H1 (cell line): ENCODE measurements at regions not wholly inside any gene's neighbourhood (a gene's known extent, or its start where the extent isn't known, plus 50 kb on each side); places are given as distances from the start of the nearest gene placed in this dataset.

Source experiments
- CTCF ChIA-PET: fragments of 300-600 bp; sonication (Branson Sonifier 250); formaldehyde crosslinking; loops from one replicate; lab custom pipeline; 2021; ENCODE audit not compliant: partially characterized antibody; lab: Charles Lee
- POLR2A ChIA-PET: fragments of 300-600 bp; sonication (Branson Sonifier 250); formaldehyde crosslinking; loops from one replicate; lab custom pipeline; 2021; ENCODE audit warnings: inconsistent platforms; ENCODE audit not compliant: partially characterized antibody; lab: Charles Lee
- DNase-seq, 2 experiments: peaks; one replicate each; pipeline versions ENCODE4 v3.0.0 to v3.0.0-alpha.2; 2010 to 2022; ENCODE audit warnings: low spot score in 2 of 2, low read depth in 1 of 2, mixed read lengths in 1 of 2
- FAIRE-seq: peaks from 2 replicates; lab custom pipeline; 2011; peaks lifted over from hg19 to GRCh38; lab: Jason Lieb, UNC
- H2AFZ ChIP-seq: 2 replicates; pipeline ENCODE4 v1.8.1; 2012; ENCODE audit warnings: low read length, inconsistent platforms
- H2AK5ac ChIP-seq: 2 replicates; pipeline ENCODE4 v1.6.1; 2013; ENCODE audit warnings: low read depth, low read length
- H2BK120ac ChIP-seq: replicated peaks from 2 replicates; pipeline ENCODE3; 2013; ENCODE audit warnings: low read depth, low read length, inconsistent platforms
- H2BK12ac ChIP-seq: 2 replicates; pipeline ENCODE4 v1.6.1; 2013; ENCODE audit warnings: low read depth, low read length
- H2BK15ac ChIP-seq: 2 replicates; pipeline ENCODE4 v1.6.1; 2013; ENCODE audit warnings: low read length
- H2BK20ac ChIP-seq: 2 replicates; pipeline ENCODE4 v1.6.1; 2013; ENCODE audit warnings: low read length
- H2BK5ac ChIP-seq: 2 replicates; pipeline ENCODE4 v1.6.1; 2013; ENCODE audit warnings: low read depth, low read length
- H3K14ac ChIP-seq: 2 replicates; pipeline ENCODE4 v1.6.1; 2013; ENCODE audit warnings: inconsistent platforms; ENCODE audit not compliant: insufficient read length
- H3K18ac ChIP-seq: 2 replicates; pipeline ENCODE4 v1.6.1; 2013; ENCODE audit warnings: low read length; ENCODE audit errors: extremely low read depth
- H3K23ac ChIP-seq: 2 replicates; pipeline ENCODE4 v1.6.1; 2013; ENCODE audit warnings: inconsistent platforms; ENCODE audit not compliant: insufficient read length
- H3K23me2 ChIP-seq: 2 replicates; pipeline ENCODE4 v1.6.1; 2013; ENCODE audit warnings: low read depth, low read length
- H3K27ac ChIP-seq: 2 replicates; pipeline ENCODE4 v1.6.1; 2011; ENCODE audit warnings: low read depth, low read length, inconsistent platforms
- H3K27me3 ChIP-seq, 4 experiments: replicated peaks in 1 of 4; 1 replicate in 1 of 4; 2 replicates in 3 of 4; pipeline versions ENCODE4 v1.6.1 to v1.8.1; 2011 to 2013; ENCODE audit warnings: low read length in 3 of 4, mild to moderate bottlenecking in 3 of 4, inconsistent platforms in 2 of 4, mixed read lengths in 2 of 4, moderate library complexity in 1 of 4; ENCODE audit not compliant: control insufficient read depth in 3 of 4, insufficient read depth in 3 of 4; ENCODE audit errors: extremely low read depth in 1 of 4
- H3K36me3 ChIP-seq, 4 experiments: 2 replicates each; pipeline versions ENCODE4 v1.6.1 to v1.8.1; 2011 to 2013; ENCODE audit warnings: mild to moderate bottlenecking in 4 of 4, low read length in 3 of 4, moderate library complexity in 2 of 4, control low read depth in 1 of 4, inconsistent platforms in 1 of 4; ENCODE audit not compliant: insufficient read depth in 4 of 4, control insufficient read depth in 2 of 4
- H3K4ac ChIP-seq: replicated peaks from 2 replicates; pipeline ENCODE3; 2013; ENCODE audit warnings: low read length, low read depth, mixed read lengths, inconsistent platforms; ENCODE audit not compliant: insufficient read length
- H3K4me1 ChIP-seq, 4 experiments: replicated peaks in 1 of 4; 1 replicate in 1 of 4; 2 replicates in 3 of 4; pipeline versions ENCODE4 v1.6.1 to v1.8.1; 2011 to 2013; ENCODE audit warnings: low read length in 3 of 4, inconsistent platforms in 2 of 4, mixed read lengths in 1 of 4; ENCODE audit not compliant: insufficient read depth in 4 of 4, control insufficient read depth in 3 of 4
- H3K4me2 ChIP-seq, 2 experiments: 2 replicates each; pipeline versions ENCODE4 v1.6.1 to v1.8.1; 2011 to 2013; ENCODE audit warnings: low read depth in 2 of 2, low read length in 2 of 2, control low read depth in 1 of 2, inconsistent platforms in 1 of 2, mild to moderate bottlenecking in 1 of 2; ENCODE audit not compliant: insufficient read depth in 1 of 2
- H3K4me3 ChIP-seq, 4 experiments: fragments of 200-600, 300-600 bp in 1 of 4; sonication (generic), shearing (Covaris generic), sonication (Bioruptor Twin) in 1 of 4; 2 replicates each; pipeline versions ENCODE4 v1.5.1 to v1.8.1; 2011 to 2016; ENCODE audit warnings: low read length in 4 of 4, low read depth in 3 of 4, control low read depth in 2 of 4, inconsistent platforms in 2 of 4, mild to moderate bottlenecking in 2 of 4, mixed read lengths in 1 of 4, moderate library complexity in 1 of 4; ENCODE audit not compliant: insufficient read depth in 2 of 4; ENCODE audit errors: extremely low read depth in 1 of 4
- H3K56ac ChIP-seq: replicated peaks from 2 replicates; pipeline ENCODE3; 2013; ENCODE audit warnings: low read depth, mild to moderate bottlenecking, mixed read lengths, low read length, inconsistent platforms; ENCODE audit not compliant: insufficient read length
- H3K79me1 ChIP-seq: 2 replicates; pipeline ENCODE4 v1.6.1; 2013; ENCODE audit warnings: low read depth, low read length, control low read depth
- H3K79me2 ChIP-seq, 2 experiments: 2 replicates each; pipeline versions ENCODE4 v1.6.1 to v1.8.1; 2012 to 2013; ENCODE audit warnings: low read length in 2 of 2, mild to moderate bottlenecking in 2 of 2, inconsistent platforms in 1 of 2; ENCODE audit not compliant: insufficient read depth in 2 of 2, control insufficient read depth in 1 of 2
- H3K9ac ChIP-seq, 4 experiments: replicated peaks in 1 of 4; 1 replicate in 1 of 4; 2 replicates in 3 of 4; pipeline versions ENCODE4 v1.6.1 to v1.8.1; 2011 to 2013; ENCODE audit warnings: low read depth in 3 of 4, low read length in 3 of 4, control low read depth in 2 of 4, mild to moderate bottlenecking in 2 of 4, moderate library complexity in 2 of 4, inconsistent platforms in 1 of 4; ENCODE audit errors: extremely low read depth in 1 of 4
- H3K9me3 ChIP-seq, 2 experiments: 2 replicates each; pipeline versions ENCODE4 v1.6.1 to v1.8.1; 2012 to 2013; ENCODE audit warnings: mild to moderate bottlenecking in 2 of 2, moderate library complexity in 2 of 2, control low read depth in 1 of 2, inconsistent platforms in 1 of 2, low read depth in 1 of 2, low read length in 1 of 2, mixed read lengths in 1 of 2; ENCODE audit not compliant: insufficient read depth in 2 of 2
- H4K20me1 ChIP-seq, 2 experiments: replicated peaks in 1 of 2; 2 replicates each; pipeline versions ENCODE3 to v1.8.1; 2011 to 2013; ENCODE audit warnings: inconsistent platforms in 2 of 2, low read length in 2 of 2, mild to moderate bottlenecking in 1 of 2; ENCODE audit not compliant: insufficient read depth in 2 of 2, control insufficient read depth in 1 of 2
- H4K5ac ChIP-seq: 2 replicates; pipeline ENCODE4 v1.6.1; 2013; ENCODE audit warnings: low read length, low read depth, mixed read lengths, inconsistent platforms; ENCODE audit not compliant: insufficient read length
- H4K8ac ChIP-seq: 2 replicates; pipeline ENCODE4 v1.8.0; 2013; ENCODE audit warnings: mild to moderate bottlenecking, moderate library complexity, low read length, inconsistent platforms; ENCODE audit not compliant: insufficient read depth; ENCODE audit errors: extremely low read depth
- H4K91ac ChIP-seq: replicated peaks from 2 replicates; pipeline ENCODE3; 2013; ENCODE audit warnings: low read length, mixed read lengths, inconsistent platforms; ENCODE audit not compliant: insufficient read length
- BACH1 ChIP-seq: IDR thresholded peaks from 2 replicates; pipeline ENCODE4 v1.6.1; 2012; ENCODE audit warnings: low read length, improper control_type of control experiment
- CBX8 ChIP-seq: fragments of 300-800, 300-1000 bp; sonication (generic); IDR thresholded peaks from 2 replicates; pipeline ENCODE4 v1.7.1; 2016; ENCODE audit warnings: low read depth, low read length, borderline replicate concordance
- EGR1 ChIP-seq: IDR thresholded peaks from 2 replicates; pipeline ENCODE4 v1.6.1; 2011; ENCODE audit warnings: low read depth, low read length, borderline replicate concordance
- KDM1A ChIP-seq: fragments of 200-600, 300-600 bp; sonication (generic); IDR thresholded peaks from 2 replicates; pipeline ENCODE4 v1.7.1; 2016; ENCODE audit warnings: mild to moderate bottlenecking, low read length, borderline replicate concordance
- NRF1 ChIP-seq: IDR thresholded peaks from 2 replicates; pipeline ENCODE4 v1.6.1; 2011; ENCODE audit warnings: mild to moderate bottlenecking, low read depth, low read length, improper control_type of control experiment
- PHF8 ChIP-seq: fragments of 200-600 bp; sonication (generic); conservative IDR thresholded peaks from 2 replicates; pipeline ENCODE4 v1.7.1; 2012; ENCODE audit warnings: low read depth, mild to moderate bottlenecking, inconsistent platforms, low read length, moderate library complexity
- RNF2 ChIP-seq: fragments of 200-900, 300-1000 bp; sonication (generic); IDR thresholded peaks from 2 replicates; pipeline ENCODE4 v1.7.1; 2016; ENCODE audit warnings: borderline replicate concordance, low read depth, mild to moderate bottlenecking, antibody characterized with exemption, low read length; ENCODE audit not compliant: poor library complexity, severe bottlenecking; ENCODE audit errors: missing control alignments
- TAF1 ChIP-seq: IDR thresholded peaks from 2 replicates; pipeline ENCODE4 v1.6.1; 2011; ENCODE audit warnings: mild to moderate bottlenecking, low read depth, low read length
- TBP ChIP-seq: IDR thresholded peaks from 2 replicates; pipeline ENCODE4 v1.6.1; 2011; ENCODE audit warnings: low read depth, low read length, improper control_type of control experiment
- TCF12 ChIP-seq: IDR thresholded peaks from 2 replicates; pipeline ENCODE4 v1.6.1; 2011; ENCODE audit warnings: low read depth, mild to moderate bottlenecking, low read length
- YY1 ChIP-seq: IDR thresholded peaks from 2 replicates; pipeline ENCODE4 v1.6.1; 2011; ENCODE audit warnings: low read depth, mild to moderate bottlenecking, low read length
- WGBS, 2 experiments: shearing (Covaris generic) in 1 of 2; methylation state at CpG; one replicate each; pipeline versions ENCODE4 v1.1.6 to v1.1.7; 2013 to 2015; ENCODE audit warnings: low lambda C conversion rate in 2 of 2, mixed read lengths in 2 of 2, inconsistent platforms in 1 of 2, low coverage in 1 of 2, missing lambda C conversion rate in 1 of 2; ENCODE audit not compliant: insufficient replicate concordance in 2 of 2, insufficient coverage in 1 of 2, insufficient read length in 1 of 2; ENCODE audit errors: extremely low coverage in 1 of 2, missing lambda C conversion rate in 1 of 2; 5-methylcytosine and 5-hydroxymethylcytosine counted together
- TF ChIP-seq, protein P1 (sequence below): IDR thresholded peaks from 2 replicates; pipeline ENCODE4 v1.6.1; 2012; ENCODE audit warnings: inconsistent platforms

DNA sequence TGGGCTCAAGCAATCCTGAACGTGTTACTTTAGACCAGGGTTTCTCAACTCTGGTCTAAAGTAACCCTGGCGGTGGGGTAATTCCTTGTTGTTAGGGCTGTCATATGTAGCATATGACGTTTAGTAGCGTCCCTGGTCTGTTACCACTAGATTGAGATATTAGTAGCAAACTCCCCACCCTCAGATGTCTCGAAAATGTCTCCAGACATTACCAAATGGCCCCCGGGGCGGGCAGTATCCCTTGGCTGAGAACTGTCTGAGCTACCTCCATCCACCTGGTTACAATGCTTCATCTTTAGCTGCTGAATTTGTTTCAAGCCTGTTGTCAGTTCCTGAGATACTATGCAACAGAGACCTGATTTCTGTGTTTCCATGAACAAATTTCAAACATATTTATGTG is 56.7 kb downstream of the CLDN34 start:
- Histone ChIP-seq H3K4me2 (no peak overlapping the region), H3K4ac (no peak overlapping the region), H3K36me3 (no peaks in the 10 kb centered on the region), H2BK5ac (no peak overlapping the region), H2AK5ac (no peak overlapping the region), H4K20me1 (peaks cover 0 to 3% of the 10 kb centered on the region in 2 experiments), H3K4me1 (peaks cover 0 to 6% (median 1%) of the 10 kb centered on the region in 4 experiments; a peak in 4 of 7 replicates), H2BK12ac (no peak overlapping the region), H3K79me1 (0 out of 2 replicates have a peak, but pooled peaks cover 3% of the 10 kb centered on the region), H4K8ac (no peak overlapping the region), H3K23me2 (no peaks in the 10 kb centered on the region), H3K4me3 (no peak overlapping the region), H2AFZ (no peak overlapping the region), H3K9ac (no peak overlapping the region), H2BK15ac (no peak overlapping the region), H4K5ac (no peak overlapping the region), H2BK20ac (no peak overlapping the region), H3K23ac (no peak overlapping the region), H3K18ac (no peak overlapping the region), H3K27me3 (no peaks in the 10 kb centered on the region), H3K79me2 (peaks cover 0 to 66% of the 10 kb centered on the region in 2 experiments; a peak in 2 of 4 replicates), H2BK120ac (no peak overlapping the region), H3K56ac (no peak overlapping the region), H3K14ac (no peak overlapping the region), H3K9me3 (no peaks in the 10 kb centered on the region), H3K27ac (no peak overlapping the region), H4K91ac (no peak overlapping the region)
- FAIRE-seq: no peak
- 100% methylated on average over 7 of the region's 7 CpGs; no CpG with 5 or more reads in 1 of the 2 experiments for WGBS, 2 experiments
- no peak for DNase-seq
- ChIA-PET CTCF (interaction anchor here (0.7 to 1.5 kb wide), 2 partner anchors 17 to 1206 kb away, joined by 3 to 5 read pairs; no protein-coding TSS in a partner anchor), POLR2A (interaction anchor here (0.9 to 4.0 kb wide), 3 partner anchors 8 to 26 kb away, joined by 3 to 9 read pairs (median 3); no protein-coding TSS in a partner anchor)
- no peak for TF ChIP-seq PHF8
- no peak for TF ChIP-seq KDM1A
- no peak for TF ChIP-seq RNF2
- TF ChIP-seq, protein P1, sequence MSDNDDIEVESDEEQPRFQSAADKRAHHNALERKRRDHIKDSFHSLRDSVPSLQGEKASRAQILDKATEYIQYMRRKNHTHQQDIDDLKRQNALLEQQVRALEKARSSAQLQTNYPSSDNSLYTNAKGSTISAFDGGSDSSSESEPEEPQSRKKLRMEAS: no peak
- no peak for TF ChIP-seq EGR1
- TF ChIP-seq TCF12: no peak
- TF ChIP-seq BACH1: no peak
- no peak for TF ChIP-seq NRF1
- no peak for TF ChIP-seq TBP
- no peak for TF ChIP-seq YY1
- TF ChIP-seq CBX8: no peak
- TF ChIP-seq TAF1: no peak
